ENCODE measurements at regions not wholly inside any gene's neighbourhood (a gene's known extent, or its start where the extent isn't known, plus 50 kb on each side); places are given as distances from the start of the nearest gene placed in this dataset.
A peak's percentile ranks its signal among the peaks of the same experiment; 100 is the strongest.

GRCh38 chr4:123827511-123827910 is 430.9 kb downstream of the SPRY1 start:
- H3K27ac ChIP-seq (replicated peaks): peak overlapping the region; percentile 47
- no peak for TF ChIP-seq CTCF (IDR thresholded peaks at IDR 0.05; ENCODE audit: borderline replicate concordance)

GRCh38 chr4:123830930-123831329 is 434.3 kb downstream of the SPRY1 start:
- no peaks in the 10 kb centered on the region for H3K27me3 ChIP-seq (ENCODE audit: low read depth)
- peaks cover 64% of the 10 kb centered on the region for H3K4me1 ChIP-seq
- peaks cover 9% of the 10 kb centered on the region for H3K9me3 ChIP-seq (replicated peaks)
- no peak for DNase-seq
- peak overlapping the region; percentile 91 for H3K27ac ChIP-seq (replicated peaks)
- H3K4me3 ChIP-seq: no peak overlapping the region
- intact Hi-C loops (cut with micrococcal nuclease): loop anchor here (5.0 kb wide), 1 partner anchor 159 kb away; no protein-coding TSS in a partner anchor
- no peak for TF ChIP-seq CTCF (IDR thresholded peaks at IDR 0.05; ENCODE audit: borderline replicate concordance)
- H3K36me3 ChIP-seq: no peaks in the 10 kb centered on the region

More at GRCh38 chr4:123827511-123827910, 430.9 kb downstream of the SPRY1 start:
- Histone ChIP-seq H3K36me3 (no peaks in the 10 kb centered on the region), H3K9me3 (replicated peaks) (no peaks in the 10 kb centered on the region), H3K4me3 (no peak overlapping the region), H3K4me1 (peaks cover 41% of the 10 kb centered on the region), H3K27me3 (ENCODE audit: low read depth) (no peaks in the 10 kb centered on the region)
- intact Hi-C loops (cut with micrococcal nuclease): no loop called here
- DNase-seq: no peak

- TF ChIP-seq CTCF (IDR thresholded peaks at IDR 0.05; ENCODE audit: borderline replicate concordance): no peak
- intact Hi-C loops (cut with micrococcal nuclease): loop anchor here (5.0 kb wide), 1 partner anchor 160 kb away; no protein-coding TSS in a partner anchor
- no peaks in the 10 kb centered on the region for H3K27me3 ChIP-seq (ENCODE audit: low read depth)
- peak overlapping the region; percentile 91 for H3K27ac ChIP-seq (replicated peaks)
- peaks cover 9% of the 10 kb centered on the region for H3K9me3 ChIP-seq (replicated peaks)
- H3K4me1 ChIP-seq: peaks cover 65% of the 10 kb centered on the region
- DNase-seq: peak; percentile 46
- no peak overlapping the region for H3K4me3 ChIP-seq
- H3K36me3 ChIP-seq: no peaks in the 10 kb centered on the region
These were observed 435.8 kb downstream of the SPRY1 start for GRCh38 chr4:123832173-123833026.

- peak overlapping the region; percentile 91 for H3K27ac ChIP-seq (replicated peaks)
- no peak for TF ChIP-seq CTCF (IDR thresholded peaks at IDR 0.05; ENCODE audit: borderline replicate concordance)
- intact Hi-C loops (cut with micrococcal nuclease): loop anchor here (5.0 kb wide), 1 partner anchor 161 kb away; no protein-coding TSS in a partner anchor
- H3K36me3 ChIP-seq: no peaks in the 10 kb centered on the region
- H3K9me3 ChIP-seq (replicated peaks): peaks cover 9% of the 10 kb centered on the region
- no peak for DNase-seq
- H3K4me1 ChIP-seq: peaks cover 57% of the 10 kb centered on the region
- H3K27me3 ChIP-seq (ENCODE audit: low read depth): no peaks in the 10 kb centered on the region
- H3K4me3 ChIP-seq: no peak overlapping the region
These were observed 436.6 kb downstream of the SPRY1 start for GRCh38 chr4:123833171-123833643.

GRCh38 chr4:123835831-123836590 is 439.4 kb downstream of the SPRY1 start:
- DNase-seq: no peak
- H3K4me1 ChIP-seq: peaks cover 71% of the 10 kb centered on the region
- no peak for TF ChIP-seq CTCF (IDR thresholded peaks at IDR 0.05; ENCODE audit: borderline replicate concordance)
- H3K36me3 ChIP-seq: no peaks in the 10 kb centered on the region
- intact Hi-C loops (cut with micrococcal nuclease): no loop called here
- H3K27me3 ChIP-seq (ENCODE audit: low read depth): no peaks in the 10 kb centered on the region
- no peak overlapping the region for H3K4me3 ChIP-seq
- H3K27ac ChIP-seq (replicated peaks): peak overlapping the region; percentile 91
- H3K9me3 ChIP-seq (replicated peaks): peaks cover 9% of the 10 kb centered on the region

Measured in left ventricle myocardium inferior (tissue), 1 donor.